GM21360 (cell line): ENCODE measurements at regions not wholly inside any gene's neighbourhood (a gene's known extent, or its start where the extent isn't known, plus 50 kb on each side); places are given as distances from the start of the nearest gene placed in this dataset.

Experiments used
- ATAC-seq: cut with Tn5 transposase; IDR thresholded peaks from one replicate; pipeline ENCODE4 v1.9.1; 2021; ENCODE audit warnings: mild to moderate bottlenecking, moderate library complexity; ENCODE audit not compliant: unreplicated experiment

DNA sequence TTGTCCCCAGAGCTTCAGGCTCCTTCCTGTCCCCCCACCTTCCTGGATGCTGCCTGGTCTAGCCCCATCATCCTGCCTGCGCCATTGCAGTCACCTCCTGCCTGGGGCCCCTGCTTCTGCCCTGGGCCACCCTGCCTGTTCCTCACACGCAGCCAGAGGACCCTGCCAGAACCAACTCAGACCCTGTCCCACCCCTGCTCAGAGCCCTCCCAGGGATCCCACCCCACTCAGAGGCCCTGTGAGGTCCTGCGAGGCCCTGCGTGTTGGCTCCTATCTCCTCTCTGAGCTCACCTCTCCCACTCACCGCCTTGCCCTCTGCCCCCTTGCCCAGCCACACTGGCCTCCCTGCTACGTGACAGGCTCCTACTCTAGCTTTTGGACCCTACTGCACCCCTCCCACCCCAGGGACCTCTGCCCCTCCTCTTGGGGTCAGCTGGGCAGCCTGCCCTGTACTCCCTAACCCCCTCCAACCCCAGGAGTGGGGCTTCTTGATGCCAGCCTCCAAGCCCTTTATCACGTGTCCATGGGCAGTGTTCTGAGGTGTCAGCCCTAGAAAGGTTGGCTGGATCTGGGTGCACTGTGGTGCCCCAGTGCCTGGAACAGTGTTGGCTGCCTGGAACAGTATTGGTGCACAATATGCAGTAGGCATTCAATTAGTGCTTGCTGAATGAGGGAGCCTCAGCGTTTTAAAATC, 68.3 kb downstream of the CEBPB start:
- ATAC-seq, result no peak

DNA sequence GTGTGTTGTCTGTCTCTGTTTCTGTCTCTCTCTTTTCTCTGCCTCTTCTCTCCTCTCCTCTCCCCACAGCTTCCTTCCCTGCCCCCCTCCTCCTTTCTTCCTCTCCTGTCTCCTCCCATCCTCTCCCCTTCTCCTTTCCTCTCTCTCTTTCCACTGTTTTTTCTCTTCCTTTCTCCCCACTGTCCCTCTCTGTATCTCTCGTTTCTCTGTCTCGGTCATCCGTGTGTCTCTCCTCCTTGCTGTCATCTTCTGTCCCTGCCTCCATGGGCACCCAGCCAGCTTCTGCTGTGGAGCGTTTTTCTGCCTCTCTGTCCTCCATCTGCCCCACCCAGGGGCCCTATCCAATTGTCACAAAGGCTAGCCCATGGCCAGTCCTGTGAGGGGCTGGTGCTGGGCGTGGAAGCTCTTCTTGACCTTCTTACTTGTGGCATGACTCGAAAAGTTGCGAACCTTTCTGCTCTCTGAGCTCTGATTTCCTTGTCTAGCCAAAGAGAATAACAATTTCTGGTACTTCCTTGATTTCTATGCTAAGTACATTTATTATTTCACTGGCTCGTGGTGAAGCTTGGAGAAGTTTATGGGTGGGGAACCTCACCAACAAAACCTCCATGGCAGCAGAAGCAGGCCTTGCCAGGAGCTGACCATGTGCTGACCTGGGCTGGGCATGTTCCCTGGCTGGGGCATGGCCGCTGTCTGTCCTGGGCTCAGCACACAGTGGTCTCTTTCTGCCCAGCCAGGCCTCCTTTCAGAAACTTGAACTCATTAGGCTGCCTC, 69.3 kb downstream of the CEBPB start:
- ATAC-seq, result no peak

DNA sequence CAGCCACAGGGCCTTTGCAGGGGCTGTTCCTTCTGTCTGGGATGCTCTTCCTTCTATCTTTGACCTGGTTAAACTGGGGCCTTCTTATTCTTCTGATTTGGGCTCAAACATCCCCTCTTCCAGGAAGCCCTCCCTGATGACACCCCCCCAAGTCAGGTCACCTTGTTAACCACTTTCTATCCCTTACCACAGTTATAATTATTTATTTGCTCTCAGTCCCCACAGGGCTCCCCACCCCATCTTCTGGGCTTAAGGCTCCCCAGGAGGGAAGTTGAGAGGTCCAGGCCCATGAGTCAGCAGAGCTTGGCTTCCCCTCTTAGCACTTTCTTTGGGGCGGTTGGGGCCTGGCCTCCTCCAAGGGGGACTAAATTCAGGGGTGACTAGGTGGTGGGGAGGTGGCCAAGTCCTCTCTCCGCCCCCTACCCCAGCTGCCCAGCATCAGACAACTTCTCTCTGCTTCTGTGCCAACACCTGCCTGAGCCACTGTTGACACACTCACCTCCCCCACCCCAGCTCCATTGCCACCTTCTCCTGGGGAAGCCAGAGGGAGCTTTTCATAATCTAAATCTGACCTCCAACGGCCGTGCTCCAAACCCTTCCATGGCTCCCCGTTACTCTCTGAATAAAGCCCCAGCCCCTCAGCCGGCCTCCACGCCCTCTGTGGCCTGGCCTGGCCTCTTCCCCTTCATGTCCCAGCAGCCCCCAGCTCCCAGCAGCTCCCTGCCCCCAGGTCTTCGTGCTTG, 70.0 kb downstream of the CEBPB start:
- ATAC-seq, result no peak

DNA sequence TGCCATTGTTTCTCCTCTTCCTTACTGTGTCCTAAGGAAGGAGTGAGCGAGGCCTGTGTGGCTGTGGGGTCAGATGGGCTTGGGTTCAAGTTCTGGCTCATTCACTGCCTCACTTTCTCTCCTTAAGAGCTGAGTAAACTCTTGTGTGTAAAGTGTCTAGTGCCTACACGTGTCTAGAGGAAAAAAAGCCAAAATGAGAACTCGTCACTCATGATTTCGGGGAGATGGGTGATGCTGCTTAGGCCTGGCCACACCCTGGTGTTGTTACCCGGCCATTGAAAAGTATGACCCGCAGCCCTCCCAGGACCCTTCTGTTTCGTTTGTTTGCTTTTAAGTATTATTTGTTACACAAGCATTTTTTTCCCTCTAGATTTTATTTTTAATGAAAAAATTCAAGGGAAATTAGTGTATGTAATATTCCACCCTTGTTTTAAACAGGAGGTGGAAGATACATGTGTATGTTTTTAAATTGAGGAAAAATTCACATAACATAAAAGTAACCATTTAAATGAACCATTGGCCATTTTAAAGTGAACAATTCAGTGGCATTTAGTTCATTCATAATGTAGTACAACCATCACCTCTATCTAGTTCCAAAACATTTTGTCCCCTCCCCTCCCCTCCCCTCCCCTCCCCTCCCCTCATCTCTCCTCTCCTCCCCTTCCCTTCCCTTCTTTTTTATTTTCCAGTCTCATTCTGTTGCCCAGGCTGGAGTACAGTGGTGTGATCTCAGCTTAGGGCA, 71.0 kb downstream of the CEBPB start:
- no peak for ATAC-seq

DNA sequence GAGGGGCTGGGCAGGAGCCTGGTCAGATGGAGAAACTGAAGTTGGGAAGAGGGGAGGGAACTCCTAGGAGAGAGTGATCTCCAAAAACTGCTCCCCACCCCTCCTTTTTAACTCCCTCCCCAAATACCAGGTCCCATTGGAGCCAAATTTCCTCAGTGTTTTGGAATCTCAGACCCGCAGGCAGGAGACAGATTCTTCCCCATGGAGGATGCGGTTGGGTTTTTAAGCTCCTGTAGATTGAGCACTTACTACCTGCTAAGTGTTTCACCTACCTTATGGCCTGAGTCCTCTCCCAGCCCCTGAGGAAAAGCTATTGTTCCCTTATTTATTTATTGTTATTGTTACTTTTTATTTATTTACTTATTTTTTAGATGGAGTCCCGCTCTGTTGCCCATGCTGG, 73.2 kb downstream of the CEBPB start:
- no peak for ATAC-seq

DNA sequence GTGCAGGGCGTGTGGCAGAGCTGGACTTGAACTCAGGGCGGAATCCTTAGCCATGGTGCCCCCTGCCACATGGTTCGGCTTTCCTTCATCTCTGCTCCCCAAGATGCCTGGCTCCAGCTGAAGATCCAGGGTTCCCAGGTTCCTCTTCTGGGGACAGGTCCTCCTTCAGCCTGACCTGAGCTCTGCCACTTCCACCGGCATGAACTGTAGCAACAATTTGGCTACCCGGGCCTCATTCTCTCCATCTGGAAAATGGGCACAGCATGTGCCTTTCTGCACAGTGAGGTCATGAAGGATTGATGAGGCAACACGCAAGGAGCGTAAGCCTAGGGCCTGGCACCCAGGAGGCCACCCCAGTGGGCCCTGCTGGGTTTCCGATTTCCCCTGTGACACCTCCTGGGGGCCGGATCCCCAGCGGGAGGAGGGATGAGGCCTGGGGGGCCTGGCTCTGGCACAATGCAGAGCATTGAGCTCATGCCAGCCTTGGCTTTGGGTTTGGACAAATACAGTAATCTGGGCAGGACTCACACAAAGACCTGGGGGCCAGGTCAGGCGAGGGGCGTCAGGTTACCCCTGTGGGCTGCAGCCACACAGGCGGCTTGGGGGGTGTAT, 74.0 kb downstream of the CEBPB start:
- ATAC-seq, result no peak

DNA sequence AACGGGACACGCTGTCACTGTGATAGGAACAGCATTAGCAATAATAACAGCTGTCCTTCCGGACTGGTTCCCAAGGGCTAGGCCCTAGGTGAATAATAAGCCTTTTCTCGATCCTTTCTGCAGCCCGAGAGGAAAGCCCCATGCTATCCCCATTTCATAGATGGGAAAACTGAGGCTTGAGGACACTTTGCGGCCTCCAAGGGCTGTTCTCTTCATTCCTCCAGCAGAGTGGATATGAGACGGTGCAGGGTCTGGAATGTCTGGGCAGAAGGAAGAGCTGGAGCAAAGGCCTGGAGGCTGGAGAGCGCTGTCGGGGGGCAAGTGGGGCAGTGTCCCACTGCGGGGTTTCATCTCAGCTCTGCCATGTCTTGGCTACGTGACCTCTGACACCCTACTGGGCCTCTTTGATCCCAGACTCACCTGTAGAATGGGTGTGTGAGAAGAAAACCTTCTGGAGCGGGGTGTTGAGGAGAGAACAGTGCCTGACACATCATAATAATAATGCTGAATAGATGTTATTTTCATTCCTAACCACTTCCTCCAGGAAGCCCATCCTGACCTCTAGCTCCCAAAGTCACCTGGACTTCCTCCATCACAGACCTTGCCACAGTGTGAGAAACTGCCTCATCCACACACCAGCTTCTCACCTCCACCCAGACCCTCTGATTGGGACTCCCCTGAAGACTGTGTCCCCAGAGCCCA, 74.8 kb downstream of the CEBPB start:
- no peak for ATAC-seq

DNA sequence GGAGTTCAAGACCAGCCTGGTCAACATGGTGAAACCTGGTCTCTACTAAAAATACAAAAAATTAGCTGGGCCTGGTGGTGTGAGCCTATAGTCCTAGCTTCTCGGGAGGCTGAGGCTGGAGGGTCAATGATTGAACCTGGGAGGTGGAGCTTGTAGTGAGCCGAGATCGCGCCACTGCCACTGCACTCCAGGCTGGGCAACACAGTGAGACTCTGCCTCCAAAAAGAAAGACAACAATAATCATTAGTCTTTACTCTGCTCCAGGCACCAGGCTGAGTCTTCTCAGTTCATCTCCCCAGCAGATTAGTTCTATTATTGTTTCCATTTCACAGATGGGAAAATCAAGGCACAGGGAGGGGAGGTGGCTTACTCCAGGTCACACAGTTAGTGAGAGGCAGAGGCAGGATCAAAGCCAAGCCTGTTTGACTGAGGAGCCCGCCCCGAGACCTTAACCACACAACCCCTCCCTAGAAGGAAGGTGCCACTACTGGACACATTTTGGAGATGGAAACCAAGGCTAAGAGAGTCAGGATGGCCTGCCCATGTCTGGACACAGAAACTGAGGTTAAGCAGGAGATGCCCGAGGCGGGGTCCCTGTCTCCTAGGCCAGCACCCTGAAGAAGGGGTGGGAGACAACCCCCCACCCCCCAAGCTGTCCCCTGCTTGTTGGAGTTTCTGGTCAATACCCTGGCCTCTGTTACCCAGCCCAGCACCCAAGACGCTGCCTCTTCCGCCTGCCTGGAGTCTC, 75.8 kb downstream of the CEBPB start:
- ATAC-seq, result no peak

DNA sequence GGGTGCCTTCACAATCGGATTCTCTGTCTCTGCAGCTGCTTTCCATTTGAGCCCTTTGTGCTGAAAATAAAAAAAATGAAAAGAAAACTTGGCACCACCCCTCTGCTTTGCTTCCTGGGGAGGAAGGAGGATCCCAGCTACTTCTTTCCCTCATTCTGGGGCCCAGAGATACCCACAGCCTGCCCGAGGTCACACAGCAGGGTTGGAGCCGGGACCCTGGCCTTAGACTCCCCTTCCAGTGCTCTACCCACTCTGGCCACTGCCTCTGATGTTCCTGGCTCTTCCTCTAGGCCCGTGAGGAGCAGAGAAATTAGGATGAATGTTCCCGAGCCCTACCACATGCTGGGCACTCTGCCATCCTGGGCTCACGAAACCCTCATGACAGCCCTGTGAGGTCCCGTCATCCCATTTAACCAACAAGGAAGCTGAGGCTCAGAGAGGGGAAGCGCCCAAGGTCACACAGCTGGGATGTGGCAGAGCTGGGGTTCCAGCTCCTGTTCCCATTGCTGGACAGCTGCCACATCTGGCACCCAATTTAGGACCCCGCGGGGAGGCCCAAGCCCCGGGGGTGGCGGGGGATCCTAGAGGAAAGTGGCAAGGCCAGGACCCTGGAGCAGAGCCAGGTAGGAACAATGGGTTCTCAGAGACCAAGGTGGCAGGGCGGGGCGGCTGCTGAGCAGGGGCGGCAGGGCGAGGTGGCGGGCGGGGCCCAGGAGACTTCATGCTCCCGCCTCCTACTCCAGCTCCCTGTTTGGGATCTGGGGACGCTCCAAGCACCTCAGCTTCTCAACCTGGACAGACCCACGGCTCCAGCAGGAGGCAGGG, 76.6 kb downstream of the CEBPB start:
- ATAC-seq, result no peak

DNA sequence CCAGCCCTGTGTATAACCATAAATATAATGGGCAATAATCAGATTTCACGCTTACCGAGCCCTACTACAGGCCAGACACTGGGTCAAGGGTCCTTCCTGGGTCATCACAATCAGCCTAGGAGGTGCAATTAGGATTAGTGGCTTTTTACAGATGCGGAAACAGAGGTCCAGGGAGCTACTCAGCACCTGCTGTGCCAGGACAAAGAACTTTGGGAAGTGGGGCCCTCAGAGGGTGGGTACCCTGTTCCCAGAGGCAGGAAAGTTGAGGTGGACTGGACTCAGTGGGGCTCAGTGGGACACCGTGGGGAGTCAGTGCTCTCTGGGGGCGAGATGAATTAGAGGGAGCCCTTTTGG, 77.2 kb downstream of the CEBPB start:
- ATAC-seq, result no peak

DNA sequence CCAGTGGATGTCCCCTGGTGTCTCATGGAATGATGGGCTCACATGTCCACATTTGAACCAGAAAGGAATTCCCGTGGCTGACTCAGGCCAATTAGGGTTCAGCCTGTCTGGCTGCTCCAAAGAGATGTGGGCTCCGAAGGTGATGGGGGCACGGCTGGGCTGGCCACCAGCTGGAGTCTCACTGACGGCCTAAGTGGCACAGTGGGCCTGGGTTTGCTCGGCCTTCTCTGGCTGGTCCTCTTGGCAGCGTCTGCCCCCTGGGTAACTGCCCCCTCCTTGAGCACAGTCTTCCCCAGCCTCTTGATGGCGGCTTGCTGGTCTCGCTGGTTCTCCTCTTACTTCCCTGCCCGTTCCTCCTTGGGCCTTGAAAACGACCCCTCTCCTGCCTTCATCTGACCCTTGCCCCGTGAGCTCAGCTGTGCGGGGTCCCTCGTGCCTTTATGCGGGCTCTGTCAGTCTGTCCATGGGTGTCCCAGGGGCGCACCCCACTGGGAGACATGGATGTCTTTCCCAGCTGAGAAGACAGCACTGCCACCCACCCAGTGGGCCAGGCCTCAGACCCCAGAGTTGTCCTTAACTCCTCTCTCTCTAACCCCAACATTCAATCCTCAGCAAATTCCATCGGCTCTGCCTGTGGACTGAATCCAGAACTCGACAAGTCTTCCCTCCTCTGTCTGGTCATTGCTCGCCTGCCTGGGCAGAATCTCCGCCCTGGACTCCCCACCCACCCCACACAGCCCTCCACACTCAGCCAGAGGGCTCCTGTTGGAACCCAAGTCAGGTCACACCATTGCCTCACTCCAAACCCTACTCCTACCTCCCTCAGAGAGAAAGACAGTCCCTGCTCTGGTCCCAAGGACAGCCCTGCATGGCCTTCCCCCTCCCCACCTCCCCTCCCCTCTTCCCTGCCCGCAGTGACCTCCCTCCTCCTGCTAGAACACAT, 78.7 kb downstream of the CEBPB start:
- ATAC-seq, result no peak

DNA sequence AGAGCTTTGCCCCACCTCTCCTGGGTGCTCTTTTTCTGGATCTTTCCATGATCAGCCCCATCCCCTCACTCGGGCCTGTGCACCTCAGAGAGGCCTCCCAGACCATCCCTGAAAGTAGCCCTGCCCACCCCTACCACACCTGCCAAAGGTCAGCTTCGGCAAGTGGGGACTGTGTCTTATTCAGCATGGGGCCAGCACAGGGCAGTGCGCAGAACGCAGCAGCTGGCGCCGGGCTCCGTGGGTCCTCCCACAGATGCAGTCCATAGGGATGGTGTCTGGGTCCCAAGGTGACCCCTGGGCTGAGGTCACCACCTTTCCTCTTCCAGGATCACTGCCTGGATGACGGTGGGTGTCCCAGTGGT, 79.4 kb downstream of the CEBPB start:
- no peak for ATAC-seq

DNA sequence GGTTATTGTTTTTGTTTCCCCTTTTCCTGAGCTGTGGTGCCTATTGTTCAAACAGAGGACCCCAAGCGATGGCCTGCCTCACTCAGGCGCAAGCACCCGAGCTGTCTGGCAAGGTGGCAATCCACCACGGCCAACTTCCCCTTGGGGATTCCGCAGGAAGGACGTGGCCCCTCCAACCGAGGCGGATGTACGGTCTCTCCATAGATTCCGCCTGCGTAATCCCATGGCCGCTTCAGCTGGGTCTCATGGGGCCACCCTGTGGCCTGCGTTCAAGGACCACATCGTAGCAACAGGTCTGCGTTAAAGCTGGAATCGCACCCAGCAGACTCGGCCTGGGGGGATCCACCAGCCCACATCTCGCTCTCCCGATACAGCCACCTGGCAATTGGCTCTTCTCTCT, 79.9 kb downstream of the CEBPB start:
- ATAC-seq, result no peak

DNA sequence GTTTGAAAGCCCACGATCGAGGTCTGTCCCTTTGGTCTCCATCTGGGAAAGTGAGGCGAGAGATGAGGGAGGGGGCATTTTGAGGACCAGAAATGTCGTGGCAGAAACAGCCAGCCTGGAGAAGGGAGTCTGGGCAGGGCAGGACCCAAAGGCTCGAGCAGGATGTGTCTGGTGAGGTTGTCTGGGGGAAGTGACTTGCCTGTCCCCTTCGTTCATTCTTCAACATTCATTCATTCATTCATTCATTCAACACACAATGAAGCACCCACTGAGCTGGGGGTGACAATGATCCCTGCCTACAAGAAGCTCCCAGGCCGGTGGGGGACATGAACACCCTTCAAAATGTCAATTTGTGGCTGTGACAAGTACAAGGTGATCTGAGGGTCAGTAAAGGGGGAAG, 80.5 kb downstream of the CEBPB start:
- no peak for ATAC-seq

DNA sequence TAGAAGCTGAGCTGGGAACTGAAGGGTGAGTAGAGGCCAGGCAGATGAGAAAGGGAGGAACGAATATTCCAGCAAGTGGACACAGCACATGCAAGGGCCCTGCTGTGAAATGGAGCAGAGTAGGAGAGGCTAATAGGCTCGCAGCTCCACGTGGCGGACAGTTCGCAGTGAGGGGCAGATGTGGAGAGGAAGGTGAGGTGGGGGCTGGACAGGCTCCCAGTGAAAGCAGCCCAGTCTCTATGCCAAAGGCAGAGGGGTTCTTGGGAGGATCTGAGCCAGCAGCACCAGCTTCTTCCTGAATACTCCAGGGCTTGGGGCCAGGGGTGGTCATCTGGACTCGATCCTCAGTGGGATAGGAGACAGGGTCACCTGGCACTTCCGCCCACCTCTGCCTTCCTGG, 81.0 kb downstream of the CEBPB start:
- ATAC-seq, result no peak

DNA sequence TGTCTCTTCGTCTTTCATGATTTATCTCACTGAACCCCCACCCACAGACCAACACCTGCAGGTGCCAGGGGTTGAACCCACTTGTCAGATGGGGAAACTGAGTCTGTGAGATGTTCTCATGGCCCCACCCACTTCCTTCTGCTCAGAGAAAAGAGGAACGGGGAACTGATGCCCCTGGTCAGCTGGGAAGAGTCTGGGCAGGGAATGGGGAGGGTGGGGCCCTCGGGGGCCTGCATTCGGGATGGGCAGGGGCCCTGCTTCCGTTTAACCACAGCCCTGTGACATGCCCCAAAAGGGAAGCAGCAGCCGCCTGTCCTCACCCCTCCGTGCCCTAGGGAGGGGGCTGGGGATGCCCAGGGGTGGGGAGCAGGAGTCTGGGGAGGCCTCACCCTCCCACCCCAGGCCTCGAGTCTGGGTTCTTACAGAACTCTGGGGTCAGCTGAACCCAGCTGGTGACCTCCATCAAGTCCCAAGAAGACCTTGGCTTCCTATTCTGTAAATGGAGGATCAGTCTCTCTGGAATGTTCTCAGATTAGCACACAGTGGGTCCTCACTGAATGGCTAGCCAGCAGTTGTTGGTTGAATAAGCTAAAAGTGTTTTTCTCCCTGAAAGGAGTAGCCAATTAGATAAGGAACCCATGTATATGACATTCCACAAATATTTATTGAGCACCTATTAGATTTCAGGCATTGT, 81.5 kb downstream of the CEBPB start:
- ATAC-seq, result no peak
